Esophagus (tissue), 2 donors: ENCODE measurements at regions not wholly inside any gene's neighbourhood (a gene's known extent, or its start where the extent isn't known, plus 50 kb on each side); places are given as distances from the start of the nearest gene placed in this dataset.

ENCODE experiments used
- H3K27ac ChIP-seq, 2 donors: one replicate each; pipeline ENCODE4 v1.5.1; 2013; ENCODE audit warnings: low read depth in 2 of 2, mild to moderate bottlenecking in 2 of 2, inconsistent platforms in 1 of 2, low read length in 1 of 2, moderate library complexity in 1 of 2
- H3K27me3 ChIP-seq, 2 donors: one replicate each; pipeline ENCODE4 v1.6.1; 2013; ENCODE audit warnings: low read length in 2 of 2, control low read depth in 1 of 2, mild to moderate bottlenecking in 1 of 2; ENCODE audit not compliant: insufficient read depth in 2 of 2, control insufficient read depth in 1 of 2
- H3K36me3 ChIP-seq, 2 donors: one replicate each; pipeline ENCODE4 v1.6.1; 2013; ENCODE audit warnings: low read length in 1 of 2; ENCODE audit not compliant: control insufficient read depth in 2 of 2, insufficient read depth in 2 of 2
- H3K4me1 ChIP-seq, 2 donors: one replicate each; pipeline ENCODE4 v1.6.1; 2013; ENCODE audit warnings: low read length in 1 of 2; ENCODE audit not compliant: control insufficient read depth in 2 of 2, insufficient read depth in 2 of 2
- H3K4me3 ChIP-seq, 2 donors: one replicate each; pipeline ENCODE4 v1.5.1; 2013; ENCODE audit warnings: low read length in 2 of 2, mild to moderate bottlenecking in 2 of 2, low read depth in 1 of 2, moderate library complexity in 1 of 2
- H3K9me3 ChIP-seq, 2 donors: one replicate each; pipeline ENCODE4 v1.6.1; 2013; ENCODE audit warnings: mild to moderate bottlenecking in 2 of 2, low read depth in 1 of 2, low read length in 1 of 2, moderate library complexity in 1 of 2; ENCODE audit not compliant: control insufficient read depth in 2 of 2, insufficient read depth in 1 of 2
- WGBS, 2 donors: extraction: QIAGEN DNeasy Blood & Tissue Kit; methylation state at CpG; one replicate each; pipeline ENCODE4 v1.1.7; 2013; 5-methylcytosine and 5-hydroxymethylcytosine counted together
- donor health status: healthy with polysubstance abuse.
- donor health status: Bipolar disorder and iron deficiency.

DNA sequence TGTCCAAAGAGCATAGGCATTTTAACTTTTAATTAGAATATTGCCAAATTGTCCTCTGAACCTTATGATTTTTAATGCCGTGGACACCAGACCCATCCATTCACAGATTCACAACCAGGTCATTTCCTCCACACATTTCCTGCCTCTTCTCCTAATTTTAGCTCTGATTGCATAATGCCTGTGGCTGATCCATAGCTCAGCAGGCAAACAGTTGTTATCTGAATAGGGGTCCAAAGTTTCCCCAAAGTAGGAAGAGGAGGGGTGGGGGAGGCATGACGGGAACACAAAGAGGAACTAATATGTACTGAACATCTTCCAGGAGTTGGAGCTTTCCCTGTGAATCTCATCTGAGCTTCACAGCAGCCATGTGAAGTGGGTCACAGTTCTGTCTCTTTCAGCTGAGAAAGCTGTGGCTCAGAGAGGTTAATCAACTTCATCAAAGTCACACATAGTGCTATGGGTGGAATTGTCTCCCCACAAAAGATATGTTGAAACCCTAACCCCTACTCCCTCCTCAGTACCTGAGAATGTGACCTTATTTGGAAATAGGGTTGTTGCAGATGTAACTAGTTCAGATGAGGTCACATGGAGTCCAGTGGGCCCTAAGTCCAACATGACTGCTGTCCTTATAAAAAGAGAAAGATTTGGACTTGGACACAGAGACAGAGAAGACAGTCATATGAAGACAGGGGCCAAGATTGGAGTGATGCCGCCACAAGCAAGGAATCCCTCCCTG is 106.7 kb upstream of the AGBL1 start:
- Histone ChIP-seq H3K9me3 (no peaks in the 10 kb centered on the region), H3K27me3 (no peaks in the 10 kb centered on the region), H3K4me3 (no peak overlapping the region), H3K36me3 (no peaks in the 10 kb centered on the region), H3K27ac (no peak overlapping the region), H3K4me1 (no peaks in the 10 kb centered on the region)
- WGBS, 2 donors = 73 to 75% methylated on average over 3 of the region's 3 CpGs

GRCh38 chr15:85973584-85974347 is 105.9 kb upstream of the AGBL1 start:
- Histone ChIP-seq H3K4me3 (no peak overlapping the region), H3K27ac (no peak overlapping the region), H3K27me3 (no peaks in the 10 kb centered on the region), H3K4me1 (no peaks in the 10 kb centered on the region), H3K9me3 (no peaks in the 10 kb centered on the region), H3K36me3 (no peaks in the 10 kb centered on the region)
- 62 to 69% methylated on average over 8 of the region's 8 CpGs for WGBS, 2 donors

GRCh38 chr15:85974348-85974705 is 105.3 kb upstream of the AGBL1 start:
- Histone ChIP-seq H3K4me3 (no peak overlapping the region), H3K9me3 (no peaks in the 10 kb centered on the region), H3K27me3 (no peaks in the 10 kb centered on the region), H3K4me1 (no peaks in the 10 kb centered on the region), H3K36me3 (no peaks in the 10 kb centered on the region), H3K27ac (no peak overlapping the region)
- WGBS, 2 donors = 51 to 58% methylated on average over 3 of the region's 3 CpGs

- WGBS, 2 donors = 58 to 69% methylated on average over 3 of the region's 3 CpGs
- Histone ChIP-seq H3K9me3 (no peaks in the 10 kb centered on the region), H3K36me3 (no peaks in the 10 kb centered on the region), H3K27me3 (no peaks in the 10 kb centered on the region), H3K4me1 (no peaks in the 10 kb centered on the region), H3K27ac (no peak overlapping the region), H3K4me3 (no peak overlapping the region)
Measured at GRCh38 chr15:85974742-85975141, 104.9 kb upstream of the AGBL1 start.

- 80 to 85% methylated on average over 3 of the region's 3 CpGs for WGBS, 2 donors
- Histone ChIP-seq H3K36me3 (no peaks in the 10 kb centered on the region), H3K27me3 (no peaks in the 10 kb centered on the region), H3K4me1 (no peaks in the 10 kb centered on the region), H3K9me3 (no peaks in the 10 kb centered on the region), H3K27ac (no peak overlapping the region), H3K4me3 (no peak overlapping the region)
Measured at GRCh38 chr15:85976102-85976501, 103.6 kb upstream of the AGBL1 start.

- Histone ChIP-seq H3K27ac (no peak overlapping the region), H3K4me1 (no peaks in the 10 kb centered on the region), H3K9me3 (peaks cover 0 to 3% of the 10 kb centered on the region in 2 donors), H3K36me3 (no peaks in the 10 kb centered on the region), H3K27me3 (no peaks in the 10 kb centered on the region), H3K4me3 (no peak overlapping the region)
- 52 to 55% methylated on average over 3 of the region's 3 CpGs for WGBS, 2 donors
Measured at GRCh38 chr15:85976986-85977385, 102.7 kb upstream of the AGBL1 start.

GRCh38 chr15:85977586-85977985 is 102.1 kb upstream of the AGBL1 start:
- no peaks in the 10 kb centered on the region for H3K36me3 ChIP-seq
- H3K4me3 ChIP-seq = no peak overlapping the region
- no peaks in the 10 kb centered on the region for H3K4me1 ChIP-seq
- WGBS, 2 donors = 84% methylated on average over 2 of the region's 2 CpGs
- no peak overlapping the region for H3K27ac ChIP-seq
- no peaks in the 10 kb centered on the region for H3K27me3 ChIP-seq
- peaks cover 0 to 3% of the 10 kb centered on the region in 2 donors for H3K9me3 ChIP-seq

DNA sequence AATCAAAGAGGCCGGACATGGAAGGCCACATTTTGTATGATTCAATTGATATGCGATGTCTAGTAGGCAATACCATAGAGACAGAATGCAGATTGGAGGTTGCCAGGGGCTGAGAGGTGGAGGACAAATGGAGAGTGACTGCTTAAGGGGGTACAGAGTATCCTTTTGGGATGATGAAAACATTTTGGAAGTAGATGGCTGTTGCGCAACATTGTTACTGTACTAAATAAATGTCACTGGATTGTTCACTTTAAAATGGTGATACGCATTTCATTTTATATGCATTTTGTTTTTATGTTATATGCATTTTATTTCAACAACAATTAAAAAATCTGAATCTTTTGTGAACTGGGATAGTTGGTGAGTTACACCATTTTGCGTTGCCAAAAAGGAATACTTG is 99.7 kb upstream of the AGBL1 start:
- H3K27me3 ChIP-seq = no peaks in the 10 kb centered on the region
- H3K4me1 ChIP-seq = no peaks in the 10 kb centered on the region
- H3K4me3 ChIP-seq = no peak overlapping the region
- H3K27ac ChIP-seq = no peak overlapping the region
- peaks cover 0 to 3% of the 10 kb centered on the region in 2 donors for H3K9me3 ChIP-seq
- H3K36me3 ChIP-seq = no peaks in the 10 kb centered on the region
- 95 to 97% methylated on average over 5 of the region's 5 CpGs for WGBS, 2 donors

DNA sequence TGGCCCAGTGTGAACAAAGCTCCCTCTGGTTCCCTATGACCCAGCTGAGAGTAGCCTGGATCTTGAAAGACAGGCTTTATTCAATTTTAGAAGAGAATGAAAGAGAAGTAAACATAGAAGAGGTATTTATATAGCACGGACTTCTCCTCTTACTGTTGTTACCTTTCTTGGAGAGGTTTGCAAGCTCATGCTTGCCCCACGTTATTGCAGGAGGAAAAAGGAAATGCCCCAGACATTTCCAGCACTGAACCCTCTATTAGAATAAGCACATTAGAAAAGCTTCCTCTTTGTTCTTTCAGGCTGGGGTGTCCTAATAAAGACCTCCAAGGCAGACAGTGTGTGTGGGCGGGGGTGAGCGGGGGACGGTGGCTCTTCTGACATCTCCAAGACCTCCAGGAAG is 98.7 kb upstream of the AGBL1 start:
- Histone ChIP-seq H3K4me1 (no peaks in the 10 kb centered on the region), H3K27me3 (no peaks in the 10 kb centered on the region), H3K9me3 (peaks cover 0 to 3% of the 10 kb centered on the region in 2 donors), H3K4me3 (no peak overlapping the region), H3K27ac (no peak overlapping the region), H3K36me3 (no peaks in the 10 kb centered on the region)
- 61 to 64% methylated on average over 5 of the region's 5 CpGs for WGBS, 2 donors

DNA sequence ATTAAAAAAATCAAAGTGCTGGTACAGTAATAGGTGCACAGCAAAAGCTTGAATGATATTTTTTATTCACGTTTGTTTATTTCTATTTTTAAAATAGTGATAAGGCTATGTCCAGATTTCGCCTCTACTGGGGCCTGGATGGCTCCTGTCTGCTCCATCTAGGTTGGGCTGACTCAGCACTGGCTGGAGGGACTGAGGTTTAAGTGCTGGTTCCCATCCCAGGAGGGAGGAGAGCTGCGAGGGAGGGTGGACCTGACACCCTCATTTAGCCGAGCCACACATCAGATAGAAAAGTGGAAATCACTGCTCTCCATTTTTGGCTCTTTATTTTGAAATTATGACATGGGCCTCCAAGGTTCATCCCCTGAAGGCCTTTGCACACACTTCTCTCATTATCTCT is 95.4 kb upstream of the AGBL1 start:
- 45 to 65% methylated on average over 4 of the region's 4 CpGs for WGBS, 2 donors
- no peak overlapping the region for H3K4me3 ChIP-seq
- H3K9me3 ChIP-seq = peaks cover 0 to 3% of the 10 kb centered on the region in 2 donors
- H3K4me1 ChIP-seq = no peaks in the 10 kb centered on the region
- H3K27ac ChIP-seq = no peak overlapping the region
- no peaks in the 10 kb centered on the region for H3K27me3 ChIP-seq
- no peaks in the 10 kb centered on the region for H3K36me3 ChIP-seq
